OCI-LY7 (cell line): ENCODE measurements at regions not wholly inside any gene's neighbourhood (a gene's known extent, or its start where the extent isn't known, plus 50 kb on each side); places are given as distances from the start of the nearest gene placed in this dataset.

Experiments used
- EZH2phosphoT487 ChIP-seq: fragments of 200-600 bp; sonication (generic); IDR thresholded peaks from 2 replicates; pipeline ENCODE4 v1.6.1; 2018; ENCODE audit warnings: low read depth, borderline replicate concordance, mild to moderate bottlenecking, mixed run types, antibody characterized with exemption, low read length, moderate library complexity, mixed read lengths
- TF ChIP-seq, protein P1 (sequence below): fragments of 200-600 bp; sonication (generic); conservative IDR thresholded peaks from 2 replicates; pipeline ENCODE4 v1.5.1; 2014; ENCODE audit warnings: mild to moderate bottlenecking, antibody characterized with exemption, low read length, moderate library complexity, mixed read lengths

GRCh38 chr4:8735236-8736089, 136.2 kb downstream of the HMX1 start:
- TF ChIP-seq, protein P1, sequence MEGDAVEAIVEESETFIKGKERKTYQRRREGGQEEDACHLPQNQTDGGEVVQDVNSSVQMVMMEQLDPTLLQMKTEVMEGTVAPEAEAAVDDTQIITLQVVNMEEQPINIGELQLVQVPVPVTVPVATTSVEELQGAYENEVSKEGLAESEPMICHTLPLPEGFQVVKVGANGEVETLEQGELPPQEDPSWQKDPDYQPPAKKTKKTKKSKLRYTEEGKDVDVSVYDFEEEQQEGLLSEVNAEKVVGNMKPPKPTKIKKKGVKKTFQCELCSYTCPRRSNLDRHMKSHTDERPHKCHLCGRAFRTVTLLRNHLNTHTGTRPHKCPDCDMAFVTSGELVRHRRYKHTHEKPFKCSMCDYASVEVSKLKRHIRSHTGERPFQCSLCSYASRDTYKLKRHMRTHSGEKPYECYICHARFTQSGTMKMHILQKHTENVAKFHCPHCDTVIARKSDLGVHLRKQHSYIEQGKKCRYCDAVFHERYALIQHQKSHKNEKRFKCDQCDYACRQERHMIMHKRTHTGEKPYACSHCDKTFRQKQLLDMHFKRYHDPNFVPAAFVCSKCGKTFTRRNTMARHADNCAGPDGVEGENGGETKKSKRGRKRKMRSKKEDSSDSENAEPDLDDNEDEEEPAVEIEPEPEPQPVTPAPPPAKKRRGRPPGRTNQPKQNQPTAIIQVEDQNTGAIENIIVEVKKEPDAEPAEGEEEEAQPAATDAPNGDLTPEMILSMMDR: no peak
- TF ChIP-seq EZH2phosphoT487: no peak
